AG09319 (cell line): ENCODE measurements at regions not wholly inside any gene's neighbourhood (a gene's known extent, or its start where the extent isn't known, plus 50 kb on each side); places are given as distances from the start of the nearest gene placed in this dataset.

Source experiments
- DNase-seq: peaks from one replicate; pipeline ENCODE4 v3.0.0-alpha.2; 2010; ENCODE audit warnings: low read depth; ENCODE audit errors: extremely low read depth
- CTCF ChIP-seq: IDR thresholded peaks from 2 replicates; pipeline ENCODE4 v1.5.1; 2011; ENCODE audit warnings: low read depth, mild to moderate bottlenecking, inconsistent platforms, low read length, moderate library complexity

DNA sequence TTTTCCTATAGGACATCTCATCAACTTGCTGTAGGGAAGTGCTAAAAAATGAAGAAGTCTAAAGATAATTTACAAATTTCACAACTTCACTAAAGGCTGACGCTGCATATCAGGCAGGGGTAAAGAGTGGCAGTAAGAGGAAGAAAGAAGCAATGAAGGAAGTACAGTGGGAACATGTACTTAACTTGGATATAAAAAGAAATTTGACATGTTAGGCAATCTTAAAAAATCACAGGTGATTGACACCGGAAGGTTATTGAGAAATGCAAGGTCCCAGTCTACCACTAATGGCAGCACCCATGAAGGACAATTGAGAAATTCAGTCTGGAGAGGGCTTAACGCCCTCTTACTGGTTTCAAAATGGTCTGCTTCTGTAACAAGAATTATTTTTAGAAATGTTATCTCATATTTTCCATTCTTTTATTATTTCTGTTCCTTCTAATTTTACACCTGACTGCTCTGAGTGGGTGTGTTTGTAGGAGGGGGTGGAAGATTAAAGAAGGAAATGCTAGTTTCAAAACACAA lies 358.1 kb downstream of the KCNJ2 start:
- no peak for DNase-seq

GRCh38 chr17:70533427-70533826 lies 364.1 kb downstream of the KCNJ2 start:
- no peak for TF ChIP-seq CTCF
- no peak for DNase-seq

More for the DNA sequence above, 358.1 kb downstream of the KCNJ2 start:
- TF ChIP-seq CTCF, result no peak

DNA sequence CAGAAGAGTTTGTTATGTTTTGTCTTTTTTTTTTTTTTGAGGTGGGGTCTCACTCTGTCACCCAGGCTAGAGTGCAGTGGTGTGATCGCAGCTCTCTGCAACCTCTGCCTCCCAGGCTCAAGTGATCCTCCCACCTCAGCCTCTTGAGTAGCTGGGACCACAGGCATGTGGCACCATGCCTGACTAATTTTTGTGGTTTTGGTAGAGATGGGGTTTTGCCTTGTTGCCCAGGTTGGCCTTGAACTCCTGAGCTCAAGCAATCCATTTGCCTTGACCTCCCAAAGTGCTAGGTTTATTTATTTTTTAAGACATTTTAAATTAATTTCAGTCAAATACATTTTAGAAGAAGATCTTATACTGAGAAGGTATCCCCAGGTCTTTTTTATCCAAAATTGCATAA lies 366.7 kb downstream of the KCNJ2 start:
- DNase-seq, result no peak
- TF ChIP-seq CTCF, result no peak

DNA sequence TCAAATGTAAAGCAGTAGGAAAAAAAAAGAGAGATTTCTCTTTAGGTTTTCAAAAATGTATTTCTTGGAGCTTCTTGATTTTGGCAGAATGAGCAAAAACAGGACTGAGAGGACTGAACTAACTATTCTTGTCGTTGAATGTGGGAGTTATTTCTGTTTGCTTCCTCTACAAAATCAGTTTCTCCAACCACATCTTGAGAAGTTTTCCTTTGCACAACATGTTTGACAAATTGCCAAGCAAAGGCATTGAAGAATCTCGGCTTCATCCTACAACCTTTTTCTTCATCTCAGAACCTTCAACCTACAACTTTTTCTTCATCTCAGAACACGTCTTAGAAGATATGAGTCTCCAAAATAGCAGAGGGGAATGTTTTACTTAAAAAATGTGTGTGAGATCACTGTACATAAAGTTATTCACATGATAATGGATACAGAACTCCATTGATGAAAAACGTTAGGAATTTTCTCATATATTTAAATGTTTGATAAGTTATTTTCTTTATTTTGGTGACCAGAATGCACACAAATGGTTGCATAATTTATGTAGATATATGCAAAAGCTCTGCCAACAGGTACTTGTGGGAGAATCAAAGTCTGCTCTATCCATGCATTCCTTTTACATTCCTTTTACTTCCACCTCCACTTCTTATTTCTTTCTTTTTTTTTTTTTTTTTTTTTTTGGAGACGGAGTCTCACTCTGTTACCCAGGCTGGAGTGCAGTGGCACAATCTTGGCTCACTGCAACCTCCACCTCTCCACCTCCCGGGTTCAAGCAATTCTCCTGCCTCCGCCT lies 370.0 kb downstream of the KCNJ2 start:
- no peak for DNase-seq
- no peak for TF ChIP-seq CTCF

GRCh38 chr17:70542876-70543275 lies 373.5 kb downstream of the KCNJ2 start:
- no peak for TF ChIP-seq CTCF
- no peak for DNase-seq

DNA sequence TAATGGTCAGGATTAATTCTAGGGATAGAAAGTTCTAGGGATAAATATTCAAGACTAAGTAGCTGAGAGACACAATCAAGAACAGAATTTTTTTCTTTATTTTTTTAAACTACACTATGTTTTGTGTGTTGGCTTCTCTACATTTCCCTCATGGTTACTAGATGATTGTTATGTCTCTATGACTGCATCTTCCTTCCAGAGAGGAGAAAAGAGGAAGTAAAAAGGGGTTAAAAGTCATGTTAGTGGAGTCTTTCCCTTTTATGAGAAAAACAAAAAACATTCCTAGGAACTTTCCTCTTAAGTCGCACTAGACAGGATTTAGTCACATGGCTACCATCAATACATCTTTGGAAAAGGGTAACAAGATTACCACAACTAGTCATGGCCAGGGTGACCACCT lies 375.0 kb downstream of the KCNJ2 start:
- DNase-seq, result no peak
- TF ChIP-seq CTCF, result no peak

GRCh38 chr17:70552230-70552981 lies 383.1 kb downstream of the KCNJ2 start:
- DNase-seq, result peak; percentile 11

More at GRCh38 chr17:70552230-70552981, 383.1 kb downstream of the KCNJ2 start:
- peak; percentile 39 for TF ChIP-seq CTCF
